Effector memory CD4-positive, alpha-beta T cell (primary cell): ENCODE measurements at regions not wholly inside any gene's neighbourhood (a gene's known extent, or its start where the extent isn't known, plus 50 kb on each side); places are given as distances from the start of the nearest gene placed in this dataset.

Source experiments
- DNase-seq, 3 donors: peaks; one replicate each; pipeline ENCODE4 v3.0.0-alpha.2; 2020
- H3K27ac ChIP-seq: 2 replicates; pipeline ENCODE4 v1.7.0; 2013; ENCODE audit warnings: mild to moderate bottlenecking, low read length, moderate library complexity; ENCODE audit not compliant: insufficient read depth, poor library complexity, severe bottlenecking
- H3K27me3 ChIP-seq: replicated peaks from 2 replicates; pipeline ENCODE4 v1.7.0; 2013; ENCODE audit warnings: mild to moderate bottlenecking, low read length; ENCODE audit not compliant: insufficient read depth, control insufficient read depth, poor library complexity, severe bottlenecking
- H3K36me3 ChIP-seq: 2 replicates; pipeline ENCODE4 v1.7.0; 2013; ENCODE audit warnings: mild to moderate bottlenecking, low read length, moderate library complexity; ENCODE audit not compliant: control insufficient read depth, insufficient read depth
- H3K4me1 ChIP-seq: 2 replicates; pipeline ENCODE4 v1.7.0; 2013; ENCODE audit warnings: low read length, mild to moderate bottlenecking; ENCODE audit not compliant: control insufficient read depth, insufficient read depth, poor library complexity, severe bottlenecking
- H3K4me3 ChIP-seq: 2 replicates; pipeline ENCODE4 v1.7.0; 2013; ENCODE audit warnings: low read length, low read depth, mild to moderate bottlenecking; ENCODE audit not compliant: insufficient read depth, poor library complexity, severe bottlenecking
- H3K9me3 ChIP-seq: 2 replicates; pipeline ENCODE4 v1.7.0; 2013; ENCODE audit warnings: mild to moderate bottlenecking, low read length, moderate library complexity; ENCODE audit not compliant: control insufficient read depth

GRCh38 chr6:98605705-98606104, 228.7 kb upstream of the POU3F2 start:
- no peaks in the 10 kb centered on the region for H3K36me3 ChIP-seq
- H3K9me3 ChIP-seq: no peaks in the 10 kb centered on the region
- no peak overlapping the region for H3K4me3 ChIP-seq
- no peaks in the 10 kb centered on the region for H3K4me1 ChIP-seq
- DNase-seq: no peak
- no peak overlapping the region for H3K27ac ChIP-seq
- H3K27me3 ChIP-seq: no peaks in the 10 kb centered on the region

- H3K36me3 ChIP-seq: no peaks in the 10 kb centered on the region
- H3K4me1 ChIP-seq: no peaks in the 10 kb centered on the region
These were observed 207.1 kb upstream of the POU3F2 start for GRCh38 chr6:98627129-98627775.

GRCh38 chr6:98633886-98634285, 200.5 kb upstream of the POU3F2 start:
- no peaks in the 10 kb centered on the region for H3K4me1 ChIP-seq
- no peaks in the 10 kb centered on the region for H3K36me3 ChIP-seq
- no peaks in the 10 kb centered on the region for H3K27me3 ChIP-seq
- no peak overlapping the region for H3K4me3 ChIP-seq
- no peak overlapping the region for H3K27ac ChIP-seq
- no peaks in the 10 kb centered on the region for H3K9me3 ChIP-seq
- DNase-seq: no peak

More at GRCh38 chr6:98627129-98627775, 207.1 kb upstream of the POU3F2 start:
- no peak for DNase-seq
- no peak overlapping the region for H3K4me3 ChIP-seq
- H3K27ac ChIP-seq: no peak overlapping the region
- H3K27me3 ChIP-seq: no peaks in the 10 kb centered on the region
- H3K9me3 ChIP-seq: no peaks in the 10 kb centered on the region

- Histone ChIP-seq H3K27ac (no peak overlapping the region), H3K4me3 (no peak overlapping the region), H3K4me1 (no peaks in the 10 kb centered on the region), H3K36me3 (no peaks in the 10 kb centered on the region), H3K27me3 (no peaks in the 10 kb centered on the region), H3K9me3 (no peaks in the 10 kb centered on the region)
- DNase-seq: no peak
These were observed 199.8 kb upstream of the POU3F2 start for GRCh38 chr6:98634569-98634968.

- no peaks in the 10 kb centered on the region for H3K4me1 ChIP-seq
- H3K4me3 ChIP-seq: no peak overlapping the region
- H3K27ac ChIP-seq: no peak overlapping the region
- no peak for DNase-seq
- no peaks in the 10 kb centered on the region for H3K36me3 ChIP-seq
- no peaks in the 10 kb centered on the region for H3K27me3 ChIP-seq
- no peaks in the 10 kb centered on the region for H3K9me3 ChIP-seq
These were observed 199.2 kb upstream of the POU3F2 start for GRCh38 chr6:98635191-98635590.

- H3K27me3 ChIP-seq: no peaks in the 10 kb centered on the region
- DNase-seq: no peak
- H3K4me3 ChIP-seq: no peak overlapping the region
- H3K27ac ChIP-seq: no peak overlapping the region
- no peaks in the 10 kb centered on the region for H3K9me3 ChIP-seq
- H3K4me1 ChIP-seq: no peaks in the 10 kb centered on the region
- H3K36me3 ChIP-seq: no peaks in the 10 kb centered on the region
These were observed 197.4 kb upstream of the POU3F2 start for GRCh38 chr6:98636941-98637340.

GRCh38 chr6:98639089-98639635, 195.2 kb upstream of the POU3F2 start:
- Histone ChIP-seq H3K27me3 (no peaks in the 10 kb centered on the region), H3K4me3 (no peak overlapping the region), H3K9me3 (no peaks in the 10 kb centered on the region), H3K27ac (no peak overlapping the region), H3K36me3 (no peaks in the 10 kb centered on the region), H3K4me1 (no peaks in the 10 kb centered on the region)
- no peak for DNase-seq

- Histone ChIP-seq H3K4me3 (no peak overlapping the region), H3K27me3 (no peaks in the 10 kb centered on the region), H3K27ac (no peak overlapping the region), H3K4me1 (no peaks in the 10 kb centered on the region), H3K9me3 (no peaks in the 10 kb centered on the region), H3K36me3 (no peaks in the 10 kb centered on the region)
- DNase-seq: no peak
These were observed 194.0 kb upstream of the POU3F2 start for GRCh38 chr6:98640366-98640765.

GRCh38 chr6:98641949-98642719, 192.2 kb upstream of the POU3F2 start:
- no peaks in the 10 kb centered on the region for H3K36me3 ChIP-seq
- no peaks in the 10 kb centered on the region for H3K27me3 ChIP-seq
- H3K27ac ChIP-seq: no peak overlapping the region
- H3K4me3 ChIP-seq: no peak overlapping the region
- DNase-seq: no peak
- H3K9me3 ChIP-seq: no peaks in the 10 kb centered on the region
- H3K4me1 ChIP-seq: no peaks in the 10 kb centered on the region

GRCh38 chr6:98644063-98644462, 190.3 kb upstream of the POU3F2 start:
- no peak for DNase-seq
- Histone ChIP-seq H3K36me3 (no peaks in the 10 kb centered on the region), H3K27ac (no peak overlapping the region), H3K9me3 (no peaks in the 10 kb centered on the region), H3K4me3 (no peak overlapping the region), H3K27me3 (no peaks in the 10 kb centered on the region), H3K4me1 (no peaks in the 10 kb centered on the region)
